DOHH2 (cell line): ENCODE measurements at regions not wholly inside any gene's neighbourhood (a gene's known extent, or its start where the extent isn't known, plus 50 kb on each side); places are given as distances from the start of the nearest gene placed in this dataset.

Experiments
- H3F3A ChIP-seq: fragments of 200-600 bp; sonication (generic), shearing (Covaris generic); 2 replicates; pipeline ENCODE4 v1.6.0; 2016; ENCODE audit warnings: antibody characterized with exemption, mild to moderate bottlenecking; ENCODE audit not compliant: control insufficient read depth, insufficient read depth
- H3K27ac ChIP-seq: fragments of 200-600 bp; sonication (generic); 2 replicates; pipeline ENCODE4 v1.5.1; 2014; ENCODE audit warnings: low read depth, mild to moderate bottlenecking, low read length, moderate library complexity
- H3K27me3 ChIP-seq: fragments of 200-600 bp; sonication (generic); 2 replicates; pipeline ENCODE4 v1.6.1; 2014; ENCODE audit warnings: mild to moderate bottlenecking, low read length, mixed read lengths; ENCODE audit not compliant: control insufficient read depth
- H3K36me3 ChIP-seq: fragments of 200-600 bp; sonication (generic); 2 replicates; pipeline ENCODE4 v1.6.1; 2014; ENCODE audit warnings: mild to moderate bottlenecking, low read length, moderate library complexity, mixed read lengths; ENCODE audit not compliant: control insufficient read depth
- H3K4me1 ChIP-seq: fragments of 200-600 bp; sonication (generic); 2 replicates; pipeline ENCODE4 v1.6.1; 2014; ENCODE audit warnings: mild to moderate bottlenecking, low read length, mixed read lengths; ENCODE audit not compliant: control insufficient read depth
- H3K4me2 ChIP-seq: fragments of 200-600 bp; sonication (generic); 2 replicates; pipeline ENCODE4 v1.6.0; 2014; ENCODE audit warnings: mild to moderate bottlenecking, low read length, moderate library complexity
- H3K4me3 ChIP-seq: fragments of 200-600 bp; sonication (generic); 2 replicates; pipeline ENCODE4 v1.5.1; 2014; ENCODE audit warnings: mild to moderate bottlenecking, low read length, mixed read lengths
- H3K79me2 ChIP-seq: fragments of 200-600 bp; sonication (generic); 2 replicates; pipeline ENCODE4 v1.6.1; 2014; ENCODE audit warnings: mild to moderate bottlenecking, low read length, mixed read lengths; ENCODE audit not compliant: control insufficient read depth
- H3K9me2 ChIP-seq: fragments of 200-600 bp; sonication (generic); replicated peaks from 2 replicates; pipeline ENCODE4 v1.6.1; 2014; ENCODE audit warnings: mild to moderate bottlenecking, low read length, mixed read lengths; ENCODE audit not compliant: control insufficient read depth
- H3K9me3 ChIP-seq: fragments of 200-600 bp; sonication (generic); 2 replicates; pipeline ENCODE4 v1.6.1; 2014; ENCODE audit warnings: antibody characterized with exemption, low read length, mixed read lengths; ENCODE audit not compliant: control insufficient read depth, insufficient read depth
- H4K20me1 ChIP-seq: fragments of 200-600 bp; sonication (generic); 2 replicates; pipeline ENCODE4 v1.6.0; 2014; ENCODE audit warnings: low read depth, mild to moderate bottlenecking, antibody characterized with exemption, low read length, moderate library complexity; ENCODE audit not compliant: control insufficient read depth, insufficient read depth
- CTCF ChIP-seq: fragments of 200-600 bp; sonication (generic); IDR thresholded peaks from one replicate; pipeline ENCODE4 v1.5.1; 2014; ENCODE audit warnings: antibody characterized with exemption, mild to moderate bottlenecking, low read depth, low read length; ENCODE audit not compliant: poor library complexity, severe bottlenecking
- EZH2phosphoT487 ChIP-seq: fragments of 200-600 bp; sonication (generic); IDR thresholded peaks from 2 replicates; pipeline ENCODE4 v1.6.1; 2017; ENCODE audit warnings: borderline replicate concordance, mild to moderate bottlenecking, antibody characterized with exemption, low read length, moderate library complexity, mixed read lengths

GRCh38 chr14:103213331-103213730 lies 90.1 kb downstream of the TNFAIP2 start:
- Histone ChIP-seq H3K4me3 (no peak overlapping the region), H3K27me3 (peaks cover 8% of the 10 kb centered on the region; the same call in 1 of the 2 replicates), H3F3A (no peaks in the 10 kb centered on the region), H3K4me1 (no peaks in the 10 kb centered on the region), H3K36me3 (no peaks in the 10 kb centered on the region), H3K4me2 (no peak overlapping the region), H4K20me1 (no peaks in the 10 kb centered on the region), H3K79me2 (no peaks in the 10 kb centered on the region), H3K9me2 (no peaks in the 10 kb centered on the region), H3K9me3 (no peaks in the 10 kb centered on the region; the same call in 1 of the 2 replicates), H3K27ac (no peak overlapping the region)
- TF ChIP-seq CTCF: no peak
- TF ChIP-seq EZH2phosphoT487: no peak

- Histone ChIP-seq H3K4me3 (no peak overlapping the region), H3K9me3 (no peaks in the 10 kb centered on the region; the same call in 1 of the 2 replicates), H3K4me1 (no peaks in the 10 kb centered on the region), H4K20me1 (no peaks in the 10 kb centered on the region), H3F3A (no peaks in the 10 kb centered on the region), H3K27ac (no peak overlapping the region), H3K79me2 (no peaks in the 10 kb centered on the region), H3K27me3 (peaks cover 8% of the 10 kb centered on the region; the same call in 1 of the 2 replicates), H3K9me2 (no peaks in the 10 kb centered on the region), H3K4me2 (no peak overlapping the region), H3K36me3 (no peaks in the 10 kb centered on the region)
- TF ChIP-seq CTCF (no peak), EZH2phosphoT487 (no peak)
These were observed 91.2 kb downstream of the TNFAIP2 start for GRCh38 chr14:103214461-103214958.

DNA sequence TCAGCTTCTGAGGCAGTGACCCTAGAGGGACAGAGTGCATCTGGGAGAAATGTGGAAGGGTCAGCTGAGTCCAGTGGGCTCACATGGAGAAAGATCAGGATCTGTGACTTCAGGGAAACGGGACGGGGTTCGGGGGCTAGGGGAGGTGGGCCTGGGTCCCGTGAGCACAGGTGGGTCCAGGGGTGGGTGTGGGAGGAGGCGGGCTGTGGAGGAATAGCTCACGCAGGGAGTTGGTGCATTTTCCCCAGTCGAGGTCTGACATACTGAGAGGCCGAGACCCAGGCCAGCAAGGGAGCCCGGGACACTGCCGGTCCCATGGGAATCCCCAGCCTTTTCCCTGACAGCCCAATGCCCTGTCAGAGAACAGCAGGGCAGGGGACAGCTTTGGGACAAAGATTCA lies 93.1 kb downstream of the TNFAIP2 start:
- Histone ChIP-seq H3K9me2 (no peaks in the 10 kb centered on the region), H3F3A (no peaks in the 10 kb centered on the region), H3K27me3 (peaks cover 8% of the 10 kb centered on the region; the same call in 1 of the 2 replicates), H3K27ac (no peak overlapping the region), H3K4me1 (no peaks in the 10 kb centered on the region), H3K9me3 (no peaks in the 10 kb centered on the region; the same call in 1 of the 2 replicates), H3K79me2 (no peaks in the 10 kb centered on the region), H3K36me3 (no peaks in the 10 kb centered on the region), H3K4me3 (no peak overlapping the region), H4K20me1 (no peaks in the 10 kb centered on the region), H3K4me2 (no peak overlapping the region)
- no peak for TF ChIP-seq EZH2phosphoT487
- TF ChIP-seq CTCF: no peak

DNA sequence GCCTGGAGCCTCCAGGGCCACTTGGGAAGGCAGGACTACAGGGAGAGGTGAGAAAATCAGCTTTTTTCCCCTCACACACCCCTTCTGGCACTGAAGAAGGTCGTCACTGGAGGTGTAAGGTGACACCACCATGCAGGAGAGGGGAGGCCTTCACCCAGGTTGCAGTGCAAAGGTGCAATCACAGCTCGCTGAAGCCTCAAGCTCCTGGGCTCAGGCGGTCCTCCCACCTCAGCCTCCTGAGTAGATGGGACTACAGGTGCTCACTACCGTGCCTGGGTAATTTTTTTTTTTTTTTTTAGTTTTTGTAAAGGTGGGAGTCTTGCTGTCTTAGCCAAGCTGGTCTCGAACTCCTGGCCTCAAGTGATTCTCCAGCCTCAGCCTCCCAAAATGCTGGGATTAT lies 93.6 kb downstream of the TNFAIP2 start:
- Histone ChIP-seq H3F3A (no peaks in the 10 kb centered on the region), H3K9me3 (no peaks in the 10 kb centered on the region; the same call in 1 of the 2 replicates)
- TF ChIP-seq EZH2phosphoT487: no peak
- no peak for TF ChIP-seq CTCF

More for the DNA sequence above, 93.6 kb downstream of the TNFAIP2 start:
- H3K4me2 ChIP-seq: no peak overlapping the region
- H3K79me2 ChIP-seq: no peaks in the 10 kb centered on the region
- H3K27ac ChIP-seq: no peak overlapping the region
- no peaks in the 10 kb centered on the region for H3K36me3 ChIP-seq
- no peak overlapping the region for H3K4me3 ChIP-seq
- H4K20me1 ChIP-seq: no peaks in the 10 kb centered on the region
- H3K4me1 ChIP-seq: no peaks in the 10 kb centered on the region
- H3K27me3 ChIP-seq: peaks cover 8% of the 10 kb centered on the region; the same call in 1 of the 2 replicates
- H3K9me2 ChIP-seq: no peaks in the 10 kb centered on the region
